ENCODE measurements at regions not wholly inside any gene's neighbourhood (a gene's known extent, or its start where the extent isn't known, plus 50 kb on each side); places are given as distances from the start of the nearest gene placed in this dataset.

DNA sequence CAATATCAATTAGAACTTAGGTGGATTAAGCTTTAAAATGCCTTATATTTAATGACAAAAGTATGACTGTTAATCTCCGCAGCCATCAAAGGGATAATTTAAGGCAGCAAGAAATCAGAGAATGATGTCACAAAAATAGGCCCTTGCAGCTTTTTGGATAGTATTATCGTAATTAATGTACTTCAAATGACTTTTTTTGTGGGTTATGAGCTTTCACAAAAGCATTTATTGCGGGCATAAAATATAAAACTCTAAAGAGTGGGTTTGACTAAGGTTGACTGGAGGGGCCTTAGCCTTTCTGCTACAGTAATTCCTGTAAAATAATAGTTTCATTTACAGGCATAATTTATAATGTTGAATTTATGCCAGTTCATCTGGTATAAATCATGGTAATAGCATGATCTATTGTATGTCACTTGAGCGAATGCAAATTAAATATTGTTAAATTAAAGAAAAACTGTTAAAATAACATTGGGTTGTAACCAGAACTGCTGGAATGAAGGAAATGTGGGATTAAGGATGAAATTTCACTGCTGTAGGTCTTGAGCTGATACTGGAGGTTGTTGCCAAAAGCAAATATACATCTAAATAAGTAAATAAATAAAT, 78.5 kb upstream of the ZFP64 start:
- no peak overlapping the region for H3K4me2 ChIP-seq (ENCODE audit: extremely low read depth, insufficient read depth, low read length)
- no peaks in the 10 kb centered on the region for H4K20me1 ChIP-seq (ENCODE audit: control insufficient read depth, extremely low read depth, insufficient read depth, low read length)
- no peak for DNase-seq (ENCODE audit: low read depth in 2 of 2)
- no peak for TF ChIP-seq EZH2 (IDR thresholded peaks at IDR 0.05; ENCODE audit: low read length, missing control alignments)
- TF ChIP-seq, protein P1, sequence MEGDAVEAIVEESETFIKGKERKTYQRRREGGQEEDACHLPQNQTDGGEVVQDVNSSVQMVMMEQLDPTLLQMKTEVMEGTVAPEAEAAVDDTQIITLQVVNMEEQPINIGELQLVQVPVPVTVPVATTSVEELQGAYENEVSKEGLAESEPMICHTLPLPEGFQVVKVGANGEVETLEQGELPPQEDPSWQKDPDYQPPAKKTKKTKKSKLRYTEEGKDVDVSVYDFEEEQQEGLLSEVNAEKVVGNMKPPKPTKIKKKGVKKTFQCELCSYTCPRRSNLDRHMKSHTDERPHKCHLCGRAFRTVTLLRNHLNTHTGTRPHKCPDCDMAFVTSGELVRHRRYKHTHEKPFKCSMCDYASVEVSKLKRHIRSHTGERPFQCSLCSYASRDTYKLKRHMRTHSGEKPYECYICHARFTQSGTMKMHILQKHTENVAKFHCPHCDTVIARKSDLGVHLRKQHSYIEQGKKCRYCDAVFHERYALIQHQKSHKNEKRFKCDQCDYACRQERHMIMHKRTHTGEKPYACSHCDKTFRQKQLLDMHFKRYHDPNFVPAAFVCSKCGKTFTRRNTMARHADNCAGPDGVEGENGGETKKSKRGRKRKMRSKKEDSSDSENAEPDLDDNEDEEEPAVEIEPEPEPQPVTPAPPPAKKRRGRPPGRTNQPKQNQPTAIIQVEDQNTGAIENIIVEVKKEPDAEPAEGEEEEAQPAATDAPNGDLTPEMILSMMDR (conservative IDR thresholded peaks at IDR 0.05 in 1 of 2, IDR thresholded peaks at IDR 0.05 in 1 of 2; ENCODE audit: low read depth in 1 of 2, low read length in 2 of 2): no peak
- no peaks in the 10 kb centered on the region for H3K79me2 ChIP-seq (ENCODE audit: control insufficient read depth, insufficient read depth, low read length)
- H3K27me3 ChIP-seq (ENCODE audit: control insufficient read depth, insufficient read depth, low read length): no peaks in the 10 kb centered on the region
- no peak overlapping the region for H3K4me3 ChIP-seq (replicated peaks in 1 of 4; ENCODE audit: control extremely low read depth in 1 of 4, insufficient read depth in 1 of 4, low read depth in 3 of 4, low read length in 4 of 4)
- H3K9me3 ChIP-seq (ENCODE audit: control insufficient read depth, insufficient read depth, low read depth, low read length): no peaks in the 10 kb centered on the region
- H3K27ac ChIP-seq (ENCODE audit: insufficient read depth, low read length): no peak overlapping the region
- peaks cover 2% of the 10 kb centered on the region for H3K4me1 ChIP-seq (ENCODE audit: control insufficient read depth, extremely low read depth, insufficient read depth, low read length)
- no peaks in the 10 kb centered on the region for H3K36me3 ChIP-seq (ENCODE audit: control insufficient read depth, insufficient read depth, low read length)
- no peak overlapping the region for H2AFZ ChIP-seq (ENCODE audit: low read length)
- H3K9ac ChIP-seq (ENCODE audit: insufficient read depth, low read length): no peak overlapping the region

DNA sequence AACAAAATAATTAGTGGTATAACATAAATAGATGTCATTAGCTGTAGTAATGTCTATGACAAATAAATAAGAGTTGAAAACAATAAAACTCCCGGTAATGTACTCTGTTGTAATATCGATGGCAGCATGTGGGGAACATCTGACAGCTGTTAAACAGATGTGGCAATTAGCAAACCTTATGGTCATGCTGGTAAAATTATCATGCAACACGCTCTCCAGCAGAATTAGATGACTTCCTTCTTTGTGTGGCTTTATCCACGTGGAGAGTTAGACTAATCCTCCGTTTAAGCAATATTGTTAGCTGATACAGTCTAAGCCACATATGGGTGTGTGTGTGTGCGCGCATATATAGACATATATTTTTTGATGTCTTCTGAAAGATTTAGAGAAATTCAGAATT, 77.7 kb upstream of the ZFP64 start:
- H2AFZ ChIP-seq (ENCODE audit: low read length): no peak overlapping the region
- no peak overlapping the region for H3K9ac ChIP-seq (ENCODE audit: insufficient read depth, low read length)
- H3K4me2 ChIP-seq (ENCODE audit: extremely low read depth, insufficient read depth, low read length): no peak overlapping the region
- H3K9me3 ChIP-seq (ENCODE audit: control insufficient read depth, insufficient read depth, low read depth, low read length): no peaks in the 10 kb centered on the region
- peak in 1 of 2 donors; percentile 82 for DNase-seq (ENCODE audit: low read depth in 2 of 2)
- H3K27me3 ChIP-seq (ENCODE audit: control insufficient read depth, insufficient read depth, low read length): no peaks in the 10 kb centered on the region
- no peaks in the 10 kb centered on the region for H3K79me2 ChIP-seq (ENCODE audit: control insufficient read depth, insufficient read depth, low read length)
- H3K4me1 ChIP-seq (ENCODE audit: control insufficient read depth, extremely low read depth, insufficient read depth, low read length): no peaks in the 10 kb centered on the region
- no peak overlapping the region for H3K4me3 ChIP-seq (replicated peaks in 1 of 4; ENCODE audit: control extremely low read depth in 1 of 4, insufficient read depth in 1 of 4, low read depth in 3 of 4, low read length in 4 of 4)
- no peak overlapping the region for H3K27ac ChIP-seq (ENCODE audit: insufficient read depth, low read length)
- TF ChIP-seq EZH2 (IDR thresholded peaks at IDR 0.05; ENCODE audit: low read length, missing control alignments): no peak
- TF ChIP-seq, protein P1 (conservative IDR thresholded peaks at IDR 0.05 in 1 of 2, IDR thresholded peaks at IDR 0.05 in 1 of 2; ENCODE audit: low read depth in 1 of 2, low read length in 2 of 2): no peak
- no peaks in the 10 kb centered on the region for H4K20me1 ChIP-seq (ENCODE audit: control insufficient read depth, extremely low read depth, insufficient read depth, low read length)
- H3K36me3 ChIP-seq (ENCODE audit: control insufficient read depth, insufficient read depth, low read length): no peaks in the 10 kb centered on the region

DNA sequence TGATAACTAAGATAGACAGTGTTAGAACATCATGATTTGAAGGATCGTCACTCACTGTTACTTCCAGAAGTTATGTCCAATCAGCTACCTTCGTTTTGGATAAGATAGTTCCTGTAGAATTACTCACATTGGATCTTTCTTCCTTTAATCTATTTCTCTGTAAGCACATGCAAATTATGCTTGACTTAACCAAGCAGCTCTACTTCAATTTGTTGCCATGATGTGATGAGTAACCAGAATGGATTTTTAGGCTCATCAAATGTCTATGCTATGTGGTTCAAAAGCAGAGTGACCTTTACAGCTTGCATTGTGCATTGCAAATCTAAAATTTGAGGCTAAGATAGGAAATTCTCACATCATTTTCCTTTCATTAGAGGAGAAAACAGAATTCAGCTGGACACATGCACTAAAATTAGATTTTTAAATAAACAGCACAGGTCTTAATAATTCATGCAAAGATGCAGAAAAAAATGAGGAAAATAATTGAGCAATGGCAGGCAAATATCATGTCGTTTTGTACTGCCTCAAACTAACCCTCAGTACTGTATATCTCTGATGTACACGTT, 76.7 kb upstream of the ZFP64 start:
- Histone ChIP-seq H4K20me1 (ENCODE audit: control insufficient read depth, extremely low read depth, insufficient read depth, low read length) (no peaks in the 10 kb centered on the region), H3K4me1 (ENCODE audit: control insufficient read depth, extremely low read depth, insufficient read depth, low read length) (no peaks in the 10 kb centered on the region), H3K9me3 (ENCODE audit: control insufficient read depth, insufficient read depth, low read depth, low read length) (no peaks in the 10 kb centered on the region), H3K79me2 (ENCODE audit: control insufficient read depth, insufficient read depth, low read length) (no peaks in the 10 kb centered on the region), H3K4me2 (ENCODE audit: extremely low read depth, insufficient read depth, low read length) (no peak overlapping the region), H3K4me3 (replicated peaks in 1 of 4; ENCODE audit: control extremely low read depth in 1 of 4, insufficient read depth in 1 of 4, low read depth in 3 of 4, low read length in 4 of 4) (no peak overlapping the region), H3K9ac (ENCODE audit: insufficient read depth, low read length) (no peak overlapping the region), H3K27ac (ENCODE audit: insufficient read depth, low read length) (no peak overlapping the region), H2AFZ (ENCODE audit: low read length) (no peak overlapping the region), H3K27me3 (ENCODE audit: control insufficient read depth, insufficient read depth, low read length) (no peaks in the 10 kb centered on the region), H3K36me3 (ENCODE audit: control insufficient read depth, insufficient read depth, low read length) (no peaks in the 10 kb centered on the region)
- no peak for TF ChIP-seq EZH2 (IDR thresholded peaks at IDR 0.05; ENCODE audit: low read length, missing control alignments)
- DNase-seq (ENCODE audit: low read depth in 2 of 2): peak; percentile 71 to 77
